Endothelial cell of umbilical vein (primary cell): ENCODE measurements at regions not wholly inside any gene's neighbourhood (a gene's known extent, or its start where the extent isn't known, plus 50 kb on each side); places are given as distances from the start of the nearest gene placed in this dataset.

Experiments used
- EZH2 ChIP-seq: IDR thresholded peaks from 2 replicates; pipeline ENCODE4 v1.6.1; 2012; ENCODE audit warnings: borderline replicate concordance, low read depth, mild to moderate bottlenecking, moderate library complexity, low read length, inconsistent platforms; ENCODE audit not compliant: severe bottlenecking
- FOS ChIP-seq: IDR thresholded peaks from 2 replicates; pipeline ENCODE4 v1.6.1; 2011; ENCODE audit warnings: mild to moderate bottlenecking, low read length, moderate library complexity, borderline replicate concordance; ENCODE audit not compliant: insufficient read depth
- GATA2 ChIP-seq: IDR thresholded peaks from 2 replicates; pipeline ENCODE4 v1.7.0; 2011; ENCODE audit warnings: low read depth, mild to moderate bottlenecking, moderate library complexity, mixed read lengths, low read length; ENCODE audit not compliant: insufficient read length, insufficient read depth
- JUN ChIP-seq: IDR thresholded peaks from 2 replicates; pipeline ENCODE4 v1.6.1; 2011; ENCODE audit warnings: borderline replicate concordance, low read depth; ENCODE audit not compliant: insufficient read length, insufficient read depth
- MYC ChIP-seq: IDR thresholded peaks from one replicate; pipeline ENCODE4 v1.6.1; 2011; ENCODE audit warnings: mild to moderate bottlenecking, low read depth, low read length
- POLR2A ChIP-seq: IDR thresholded peaks from 2 replicates; pipeline ENCODE4 v1.6.1; 2012; ENCODE audit warnings: low read depth, mild to moderate bottlenecking, control low read depth, low read length
- POLR2AphosphoS5 ChIP-seq: IDR thresholded peaks from 2 replicates; pipeline ENCODE4 v1.6.1; 2012; ENCODE audit warnings: low read depth, mild to moderate bottlenecking, control low read depth, low read length, moderate library complexity; ENCODE audit not compliant: insufficient read depth
- TF ChIP-seq, protein P1 (sequence below), 2 donors: IDR thresholded peaks; 1 replicate in 1 of 2; 2 replicates in 1 of 2; pipeline ENCODE4 v1.5.1; 2011; ENCODE audit warnings: low read length in 2 of 2, mild to moderate bottlenecking in 2 of 2, moderate library complexity in 2 of 2, control low read depth in 1 of 2, inconsistent platforms in 1 of 2, low read depth in 1 of 2; ENCODE audit not compliant: insufficient read depth in 1 of 2; ENCODE audit errors: extremely low read depth in 1 of 2
- TF ChIP-seq, protein P2 (sequence below): IDR thresholded peaks from 2 replicates; pipeline ENCODE4 v1.6.1; 2011; ENCODE audit not compliant: insufficient read depth, insufficient read length

DNA sequence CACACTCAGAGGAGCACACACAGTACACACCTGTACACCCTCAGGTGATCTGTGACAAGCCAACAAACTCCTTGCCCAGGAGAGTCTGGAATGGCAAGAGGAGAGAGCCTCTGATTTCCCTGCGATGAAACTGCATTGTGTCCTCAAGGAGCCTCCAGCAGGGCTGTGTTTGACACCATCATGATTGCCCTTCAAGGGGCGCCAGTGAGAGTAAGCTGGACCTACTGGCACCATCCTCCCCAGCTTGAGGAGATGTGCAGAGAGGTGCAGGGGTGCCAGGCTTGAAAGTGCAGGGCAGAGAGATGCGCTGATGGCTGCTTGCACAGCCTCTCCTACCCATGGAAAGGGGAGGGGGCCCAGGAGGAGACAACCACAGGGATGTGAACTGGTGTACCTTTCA, 188.8 kb upstream of the CADM1 start:
- TF ChIP-seq, protein P1, sequence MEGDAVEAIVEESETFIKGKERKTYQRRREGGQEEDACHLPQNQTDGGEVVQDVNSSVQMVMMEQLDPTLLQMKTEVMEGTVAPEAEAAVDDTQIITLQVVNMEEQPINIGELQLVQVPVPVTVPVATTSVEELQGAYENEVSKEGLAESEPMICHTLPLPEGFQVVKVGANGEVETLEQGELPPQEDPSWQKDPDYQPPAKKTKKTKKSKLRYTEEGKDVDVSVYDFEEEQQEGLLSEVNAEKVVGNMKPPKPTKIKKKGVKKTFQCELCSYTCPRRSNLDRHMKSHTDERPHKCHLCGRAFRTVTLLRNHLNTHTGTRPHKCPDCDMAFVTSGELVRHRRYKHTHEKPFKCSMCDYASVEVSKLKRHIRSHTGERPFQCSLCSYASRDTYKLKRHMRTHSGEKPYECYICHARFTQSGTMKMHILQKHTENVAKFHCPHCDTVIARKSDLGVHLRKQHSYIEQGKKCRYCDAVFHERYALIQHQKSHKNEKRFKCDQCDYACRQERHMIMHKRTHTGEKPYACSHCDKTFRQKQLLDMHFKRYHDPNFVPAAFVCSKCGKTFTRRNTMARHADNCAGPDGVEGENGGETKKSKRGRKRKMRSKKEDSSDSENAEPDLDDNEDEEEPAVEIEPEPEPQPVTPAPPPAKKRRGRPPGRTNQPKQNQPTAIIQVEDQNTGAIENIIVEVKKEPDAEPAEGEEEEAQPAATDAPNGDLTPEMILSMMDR (IDR thresholded peaks at IDR 0.05; ENCODE audit: extremely low read depth in 1 of 2, insufficient read depth in 1 of 2, low read depth in 1 of 2, low read length in 2 of 2), result no peak
- TF ChIP-seq EZH2 (no peak), POLR2AphosphoS5 (no peak), MYC (no peak), POLR2A (no peak), JUN (no peak), FOS (no peak), GATA2 (no peak)
- TF ChIP-seq, protein P2, sequence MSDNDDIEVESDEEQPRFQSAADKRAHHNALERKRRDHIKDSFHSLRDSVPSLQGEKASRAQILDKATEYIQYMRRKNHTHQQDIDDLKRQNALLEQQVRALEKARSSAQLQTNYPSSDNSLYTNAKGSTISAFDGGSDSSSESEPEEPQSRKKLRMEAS, result no peak
